LNCAP (cell line): ENCODE measurements at regions not wholly inside any gene's neighbourhood (a gene's known extent, or its start where the extent isn't known, plus 50 kb on each side); places are given as distances from the start of the nearest gene placed in this dataset.

Source experiments
- TF ChIP-seq, protein P1 (sequence below): fragments of 450-650 bp; IDR thresholded peaks from 2 replicates; pipeline ENCODE4 v1.5.1; 2017; ENCODE audit warnings: mild to moderate bottlenecking

- TF ChIP-seq, protein P1, sequence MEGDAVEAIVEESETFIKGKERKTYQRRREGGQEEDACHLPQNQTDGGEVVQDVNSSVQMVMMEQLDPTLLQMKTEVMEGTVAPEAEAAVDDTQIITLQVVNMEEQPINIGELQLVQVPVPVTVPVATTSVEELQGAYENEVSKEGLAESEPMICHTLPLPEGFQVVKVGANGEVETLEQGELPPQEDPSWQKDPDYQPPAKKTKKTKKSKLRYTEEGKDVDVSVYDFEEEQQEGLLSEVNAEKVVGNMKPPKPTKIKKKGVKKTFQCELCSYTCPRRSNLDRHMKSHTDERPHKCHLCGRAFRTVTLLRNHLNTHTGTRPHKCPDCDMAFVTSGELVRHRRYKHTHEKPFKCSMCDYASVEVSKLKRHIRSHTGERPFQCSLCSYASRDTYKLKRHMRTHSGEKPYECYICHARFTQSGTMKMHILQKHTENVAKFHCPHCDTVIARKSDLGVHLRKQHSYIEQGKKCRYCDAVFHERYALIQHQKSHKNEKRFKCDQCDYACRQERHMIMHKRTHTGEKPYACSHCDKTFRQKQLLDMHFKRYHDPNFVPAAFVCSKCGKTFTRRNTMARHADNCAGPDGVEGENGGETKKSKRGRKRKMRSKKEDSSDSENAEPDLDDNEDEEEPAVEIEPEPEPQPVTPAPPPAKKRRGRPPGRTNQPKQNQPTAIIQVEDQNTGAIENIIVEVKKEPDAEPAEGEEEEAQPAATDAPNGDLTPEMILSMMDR, result no peak
These were observed 67.1 kb upstream of the WNT7B start for GRCh38 chr22:46043816-46044620.

DNA sequence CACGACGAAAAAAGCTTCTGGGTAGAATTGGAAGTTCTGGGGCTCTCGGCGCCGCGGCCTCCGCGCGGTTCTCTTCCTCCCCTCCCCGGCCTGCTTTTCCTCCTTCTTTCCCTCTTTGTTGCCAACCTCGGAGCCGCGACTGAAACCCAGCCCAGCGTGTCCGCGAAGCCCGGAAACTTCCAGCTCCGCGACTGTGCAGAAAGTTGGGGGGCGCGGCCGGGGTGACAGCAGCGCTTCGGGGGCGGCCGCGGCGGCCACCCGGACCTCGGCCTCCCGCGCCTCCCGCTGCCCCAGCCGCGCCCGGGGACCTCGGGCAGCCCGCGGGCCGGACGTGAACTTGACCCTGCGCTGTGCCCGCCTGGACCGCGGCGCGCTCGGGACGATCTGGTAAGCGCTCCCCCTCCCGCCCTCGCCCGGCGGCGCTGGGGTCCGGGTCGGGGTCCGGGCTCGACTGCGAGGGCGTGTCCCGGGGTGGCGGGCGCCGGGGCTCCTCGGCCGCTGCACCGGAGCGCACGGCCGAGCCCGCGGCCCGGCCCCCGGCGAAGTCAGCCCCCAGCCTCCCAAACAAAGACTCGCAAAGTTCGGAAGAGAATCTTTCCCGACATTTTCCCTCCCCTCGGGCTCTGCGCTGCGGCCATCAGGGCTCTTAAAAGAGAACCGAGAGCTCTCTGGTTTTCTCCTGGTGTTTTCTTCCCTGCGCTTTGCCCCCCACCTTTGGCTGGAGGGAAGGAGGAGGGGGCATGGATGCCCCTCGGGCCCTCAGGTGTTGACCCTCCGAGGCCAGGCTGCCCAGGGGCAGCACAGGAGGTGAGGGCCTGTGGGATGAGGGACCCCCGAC, 67.9 kb upstream of the WNT7B start:
- TF ChIP-seq, protein P1, result no peak

- TF ChIP-seq, protein P1, result no peak
These were observed 68.7 kb upstream of the WNT7B start for GRCh38 chr22:46045459-46046298.

DNA sequence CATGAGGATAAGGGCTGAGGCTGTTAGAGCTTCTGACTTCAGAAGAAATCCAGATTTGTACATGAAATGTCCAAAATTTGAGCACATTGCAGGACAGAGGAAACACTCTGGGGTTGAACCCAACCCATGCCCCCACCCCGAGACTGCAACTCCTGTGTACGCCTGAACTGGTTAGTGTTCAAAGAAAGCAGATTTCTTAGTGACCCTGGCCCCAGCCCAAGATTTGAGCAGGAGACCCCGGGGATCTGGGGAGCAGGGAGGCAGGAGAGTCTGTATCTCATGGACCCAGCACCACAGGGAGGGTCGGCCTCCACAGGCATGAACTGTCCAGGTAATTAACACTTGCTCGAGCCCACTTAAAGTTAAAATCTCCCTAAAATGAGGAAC, 69.3 kb upstream of the WNT7B start:
- TF ChIP-seq, protein P1, result no peak

DNA sequence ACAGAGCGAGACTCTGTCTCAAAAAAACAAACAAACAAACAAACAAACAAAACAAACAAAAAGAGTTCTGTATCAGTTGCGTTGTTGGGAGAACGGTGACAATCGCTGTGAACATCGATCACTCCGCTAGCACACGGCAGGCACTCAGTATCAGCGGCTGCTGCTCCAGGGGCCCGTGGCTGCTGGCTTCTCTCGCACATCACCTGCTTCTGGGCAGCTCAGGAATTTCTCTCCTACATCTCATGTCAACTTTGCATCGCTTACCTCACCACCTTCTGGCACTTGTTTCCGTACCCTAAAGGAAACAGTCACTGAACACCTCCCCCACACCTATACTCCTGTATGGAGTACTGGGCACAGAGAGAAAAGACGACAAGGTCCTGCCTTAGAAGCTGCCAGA, 70.3 kb upstream of the WNT7B start:
- TF ChIP-seq, protein P1, result no peak

GRCh38 chr22:46047841-46048595, 71.1 kb upstream of the WNT7B start:
- TF ChIP-seq, protein P1, result no peak
